BE2C (cell line): ENCODE measurements at regions not wholly inside any gene's neighbourhood (a gene's known extent, or its start where the extent isn't known, plus 50 kb on each side); places are given as distances from the start of the nearest gene placed in this dataset.

Experiments
- DNase-seq: peaks from one replicate; pipeline ENCODE4 v3.0.0-alpha.2; 2020
- H3K27me3 ChIP-seq: fragments of 250-450 bp; sonication (Bioruptor Pico); 2 replicates; pipeline ENCODE4 v1.5.1; 2020; ENCODE audit warnings: mild to moderate bottlenecking
- H3K36me3 ChIP-seq: fragments of 250-450 bp; sonication (Bioruptor Pico); 2 replicates; pipeline ENCODE4 v1.5.1; 2020; ENCODE audit warnings: mild to moderate bottlenecking
- H3K4me1 ChIP-seq: fragments of 250-450 bp; sonication (Bioruptor Pico); 2 replicates; pipeline ENCODE4 v1.5.1; 2020
- H3K4me3 ChIP-seq: 2 replicates; pipeline ENCODE4 v1.5.1; 2011; ENCODE audit warnings: low read depth, low read length
- H3K9me3 ChIP-seq: fragments of 250-450 bp; sonication (Bioruptor Pico); 2 replicates; pipeline ENCODE4 v1.5.1; 2020
- CTCF ChIP-seq: IDR thresholded peaks from 2 replicates; pipeline ENCODE4 v1.5.1; 2012; ENCODE audit warnings: mild to moderate bottlenecking, low read depth, low read length

GRCh38 chr2:191625446-191625845 lies 52.5 kb upstream of the NABP1 start:
- no peaks in the 10 kb centered on the region for H3K27me3 ChIP-seq
- H3K4me1 ChIP-seq = peaks cover 4% of the 10 kb centered on the region
- no peaks in the 10 kb centered on the region for H3K36me3 ChIP-seq
- no peak for DNase-seq
- no peak overlapping the region for H3K4me3 ChIP-seq
- no peaks in the 10 kb centered on the region for H3K9me3 ChIP-seq
- no peak for TF ChIP-seq CTCF

GRCh38 chr2:191626497-191627151 lies 51.3 kb upstream of the NABP1 start:
- no peak overlapping the region for H3K4me3 ChIP-seq
- no peaks in the 10 kb centered on the region for H3K36me3 ChIP-seq
- H3K27me3 ChIP-seq = no peaks in the 10 kb centered on the region
- H3K9me3 ChIP-seq = no peaks in the 10 kb centered on the region
- DNase-seq = no peak
- H3K4me1 ChIP-seq = peaks cover 4% of the 10 kb centered on the region
- TF ChIP-seq CTCF = no peak

- no peak for TF ChIP-seq CTCF
- no peak for DNase-seq
- peaks cover 4% of the 10 kb centered on the region for H3K4me1 ChIP-seq
Measured at GRCh38 chr2:191627518-191627917, 50.4 kb upstream of the NABP1 start.

More at GRCh38 chr2:191627518-191627917, 50.4 kb upstream of the NABP1 start:
- no peaks in the 10 kb centered on the region for H3K9me3 ChIP-seq
- H3K36me3 ChIP-seq = no peaks in the 10 kb centered on the region
- no peaks in the 10 kb centered on the region for H3K27me3 ChIP-seq
- no peak overlapping the region for H3K4me3 ChIP-seq
